Stimulated activated CD8-positive, alpha-beta memory T cell treated with anti-CD3 and anti-CD28 coated beads, Interleukin-12 subunit alpha, Interleukin-12 subunit beta, amount 100 ng/mL, for 4 hours (primary cell): ENCODE measurements at regions not wholly inside any gene's neighbourhood (a gene's known extent, or its start where the extent isn't known, plus 50 kb on each side); places are given as distances from the start of the nearest gene placed in this dataset.

Experiments used
- DNase-seq: peaks from one replicate; pipeline ENCODE4 v3.0.0-alpha.2; 2020; ENCODE audit warnings: low read depth

DNA sequence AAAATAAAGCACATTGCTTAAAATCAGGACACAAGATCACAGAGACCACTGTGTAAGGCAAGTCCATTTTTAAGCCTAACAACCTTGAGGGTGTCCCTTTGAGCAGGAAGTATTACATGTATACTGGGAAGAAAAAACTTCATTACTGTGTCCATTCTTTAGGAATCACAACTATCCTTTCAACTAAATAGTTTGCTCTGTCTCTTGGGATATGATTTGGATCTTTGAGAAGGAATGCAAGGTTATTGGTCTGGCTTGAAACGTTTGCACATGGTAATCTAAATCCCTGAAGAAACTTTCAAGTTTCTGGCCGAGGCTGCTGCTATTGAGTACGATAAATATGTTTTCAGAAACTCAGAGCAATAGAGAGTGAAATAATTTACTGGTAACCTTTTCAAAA is 923.0 kb upstream of the SEMA6A start:
- DNase-seq = no peak

- DNase-seq = no peak
These were observed 922.2 kb upstream of the SEMA6A start for GRCh38 chr5:117496801-117497200.

GRCh38 chr5:117494188-117494587 is 919.6 kb upstream of the SEMA6A start:
- no peak for DNase-seq

DNA sequence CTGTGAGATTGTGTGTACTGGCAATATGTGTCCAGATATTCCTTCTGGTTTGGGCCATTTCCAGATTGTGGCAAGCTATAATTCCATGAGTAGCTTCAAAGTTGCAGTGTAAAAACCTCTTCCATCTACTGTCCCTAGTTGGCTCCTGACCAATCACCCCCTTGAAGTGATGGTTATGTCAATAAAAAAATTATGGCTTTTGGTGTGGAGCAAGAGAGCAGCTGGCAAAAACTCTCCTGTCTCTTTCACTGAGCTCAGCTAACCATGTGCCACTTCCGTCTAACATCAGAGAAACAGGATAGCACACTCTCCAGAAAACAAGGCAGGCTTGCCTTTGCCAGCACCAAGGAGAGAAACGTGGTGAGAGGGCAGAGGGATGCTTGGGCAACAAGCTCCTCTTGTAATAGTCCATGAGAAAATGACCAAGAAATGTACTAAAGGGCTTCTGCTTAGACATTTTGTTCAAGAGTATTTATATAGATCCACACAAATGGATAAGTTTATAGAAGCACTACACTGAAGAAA is 914.4 kb upstream of the SEMA6A start:
- no peak for DNase-seq

DNA sequence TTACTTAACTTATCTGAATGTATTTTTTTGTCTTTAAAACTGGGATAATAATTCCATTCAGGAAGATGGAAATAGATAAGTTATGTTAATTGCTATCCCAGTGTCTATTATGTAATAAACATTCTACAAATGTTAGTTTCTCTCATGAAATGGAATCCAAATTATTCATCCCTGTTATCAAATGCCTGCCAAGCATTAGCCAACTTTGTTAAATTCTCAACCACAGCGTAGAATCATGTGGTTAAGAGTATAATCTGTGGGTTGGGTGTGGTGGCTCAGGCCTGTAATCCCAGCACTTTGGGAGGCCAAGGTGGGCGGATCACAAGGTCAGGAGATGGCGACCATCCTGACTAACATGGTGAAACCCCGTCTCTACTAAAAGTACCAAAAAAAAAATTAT is 912.9 kb upstream of the SEMA6A start:
- no peak for DNase-seq

GRCh38 chr5:117486879-117487391 is 912.3 kb upstream of the SEMA6A start:
- DNase-seq = no peak

GRCh38 chr5:117486261-117486660 is 911.6 kb upstream of the SEMA6A start:
- DNase-seq = no peak

DNA sequence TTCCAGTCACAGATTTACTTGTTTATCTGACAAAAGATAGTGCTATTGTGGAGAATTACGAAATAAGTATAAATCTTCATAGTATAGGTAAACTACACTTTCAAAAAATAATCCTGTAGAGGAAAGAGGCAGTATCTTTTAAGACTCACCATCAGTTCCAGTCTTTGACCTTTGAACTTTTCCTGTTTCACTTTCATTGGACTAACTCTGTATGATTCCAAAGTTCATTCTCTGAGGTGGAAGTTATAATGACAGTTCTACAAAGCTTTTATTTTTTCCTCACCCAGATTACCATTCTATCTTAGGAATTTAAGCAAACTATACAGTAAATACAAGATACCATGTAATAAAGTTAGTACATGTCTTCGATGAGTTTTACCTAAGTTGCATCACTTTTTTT is 901.3 kb upstream of the SEMA6A start:
- DNase-seq = no peak

- no peak for DNase-seq
These were observed 898.5 kb upstream of the SEMA6A start for GRCh38 chr5:117473165-117473564.

DNA sequence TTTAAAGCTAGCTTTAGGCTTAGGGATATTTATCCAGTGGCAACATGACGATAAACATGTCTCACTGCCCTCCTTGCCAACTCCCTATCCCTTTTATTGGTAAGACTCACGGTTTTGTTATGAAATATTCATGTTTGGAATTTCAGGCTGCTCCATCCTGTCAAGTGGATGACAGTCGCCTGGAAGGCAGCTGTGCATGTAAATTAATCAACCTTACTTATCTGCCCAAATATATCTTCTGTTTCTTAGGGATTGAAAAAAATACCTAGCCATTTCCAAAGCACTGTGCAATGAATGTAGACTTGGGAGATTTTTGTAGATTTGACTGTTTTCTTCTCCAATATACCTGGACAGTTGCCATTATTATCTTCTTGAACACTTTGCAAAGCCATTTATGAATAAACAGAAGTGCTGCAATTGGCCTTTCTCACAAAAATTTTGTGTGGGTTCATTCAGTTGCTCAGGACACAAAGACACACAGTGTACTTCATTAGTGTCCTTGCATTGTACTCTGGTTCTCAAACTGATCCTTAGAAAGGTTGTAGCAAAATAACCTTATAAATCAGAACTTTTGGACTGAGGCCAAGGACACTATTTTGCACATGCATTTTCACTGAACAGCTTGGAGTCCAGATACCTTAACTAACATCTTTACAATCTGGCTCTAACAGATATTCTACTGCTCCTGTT is 889.4 kb upstream of the SEMA6A start:
- no peak for DNase-seq

- no peak for DNase-seq
These were observed 887.3 kb upstream of the SEMA6A start for GRCh38 chr5:117461966-117462365.

DNA sequence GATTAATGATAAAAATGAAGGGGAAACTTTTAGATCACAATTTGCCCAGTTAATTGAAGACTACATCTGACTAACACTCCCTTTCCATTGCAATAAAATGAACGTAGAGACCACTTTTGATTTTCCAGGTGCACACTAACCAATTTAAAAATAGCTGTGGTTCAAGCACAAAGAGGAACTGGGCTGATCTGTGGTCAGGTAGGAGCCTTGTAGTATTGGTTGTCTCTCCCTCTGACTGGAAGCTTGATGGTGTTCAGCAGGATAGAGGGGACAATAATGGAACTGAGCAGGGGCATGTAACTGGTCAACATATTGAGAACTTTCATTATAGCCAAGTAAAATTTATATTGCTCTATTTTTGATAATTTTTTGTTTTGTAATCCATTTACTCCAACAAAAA is 886.8 kb upstream of the SEMA6A start:
- DNase-seq = no peak

DNA sequence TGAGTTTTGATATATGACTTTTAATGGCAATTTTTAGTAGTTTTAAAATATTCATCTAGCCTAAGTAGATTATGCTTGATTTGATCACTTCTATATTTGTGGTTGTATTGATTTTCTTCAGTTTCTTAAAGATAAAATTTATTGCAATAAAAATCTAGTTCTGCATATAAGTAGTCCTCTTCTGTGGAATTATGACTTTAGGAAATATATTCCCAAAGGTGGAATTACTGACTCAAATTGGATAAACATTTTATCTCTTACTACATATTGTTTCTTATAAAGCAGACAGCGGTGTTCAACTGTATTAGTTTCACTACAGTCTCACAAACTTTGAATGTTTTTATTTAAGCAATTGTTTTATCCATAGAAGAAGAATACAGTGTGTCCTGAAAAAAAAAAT is 883.0 kb upstream of the SEMA6A start:
- no peak for DNase-seq

DNA sequence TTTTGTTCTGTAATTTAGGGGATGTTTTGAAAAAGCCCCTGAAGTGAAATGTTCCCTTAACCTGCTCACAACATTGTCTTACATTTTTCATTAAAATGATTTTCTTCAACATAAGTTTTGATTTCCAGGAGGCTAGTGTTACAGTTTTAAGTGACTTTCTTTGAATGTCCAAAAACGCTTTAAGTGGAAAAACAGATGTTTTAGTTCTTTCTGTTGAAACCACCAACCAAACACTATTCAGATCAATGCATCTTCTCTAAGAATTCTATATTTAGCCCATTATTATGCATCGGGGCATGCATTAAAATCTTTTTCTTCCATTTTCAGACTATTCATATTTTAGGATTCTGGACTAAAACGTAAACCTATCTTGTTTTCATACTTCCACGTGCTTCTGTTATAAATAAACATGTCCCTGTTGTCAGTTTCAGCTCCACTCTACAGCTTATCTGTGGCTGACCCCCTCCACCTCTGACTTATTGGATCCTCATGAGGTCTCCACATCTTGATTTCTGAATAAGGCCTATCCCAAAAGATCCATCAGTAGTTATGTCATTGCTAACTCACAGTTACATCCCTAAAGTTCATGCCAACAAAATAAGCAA is 882.3 kb upstream of the SEMA6A start:
- DNase-seq = no peak

DNA sequence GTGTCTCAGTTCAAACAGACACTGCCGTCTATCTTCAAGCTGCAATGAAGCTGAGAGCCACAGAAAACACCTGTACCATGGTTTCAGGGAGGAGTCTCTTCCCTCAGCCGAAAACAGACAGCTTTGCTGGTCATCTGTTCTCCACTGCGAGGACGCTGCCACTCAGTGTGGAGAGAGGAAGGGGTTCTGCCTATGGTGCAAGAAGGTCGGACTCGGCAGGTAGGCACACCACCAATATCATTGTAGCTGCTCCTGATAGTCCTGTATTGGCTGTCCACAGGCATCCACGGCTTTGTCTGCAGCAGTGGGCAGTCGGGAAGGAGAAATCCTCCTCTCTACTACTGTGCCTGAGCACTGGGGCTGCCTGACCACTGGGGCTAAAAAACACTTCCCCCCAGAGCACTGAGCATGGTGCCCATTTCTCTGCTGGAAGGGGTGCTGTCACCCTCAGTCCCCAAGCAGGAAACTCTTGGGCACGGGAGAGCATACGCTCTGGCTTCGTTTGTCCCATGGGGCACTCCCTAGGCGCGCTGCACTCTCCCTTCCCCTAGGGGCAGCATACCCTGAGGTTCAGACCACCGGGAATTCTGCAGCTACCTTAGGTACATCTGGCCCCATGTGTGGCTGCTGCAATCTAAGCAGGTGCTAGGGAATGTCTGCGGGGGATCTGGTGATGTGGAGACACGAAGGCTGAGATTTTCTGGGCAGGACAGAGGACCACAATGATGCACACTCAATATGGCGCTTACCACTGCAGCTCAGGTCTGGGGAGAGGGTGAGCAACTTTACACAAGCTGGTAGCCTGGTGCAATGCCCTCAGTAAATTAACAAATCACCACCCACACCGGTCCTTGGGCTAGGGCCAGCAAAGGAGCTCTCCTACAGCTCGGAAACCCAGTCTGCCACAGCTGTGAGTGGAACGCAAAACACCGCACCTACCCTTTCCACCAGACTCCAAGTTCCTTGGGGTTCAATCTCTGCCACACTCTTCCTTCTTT is 880.9 kb upstream of the SEMA6A start:
- no peak for DNase-seq

GRCh38 chr5:117454716-117455212 is 880.1 kb upstream of the SEMA6A start:
- DNase-seq = no peak

- no peak for DNase-seq
These were observed 862.2 kb upstream of the SEMA6A start for GRCh38 chr5:117436846-117437245.

- DNase-seq = no peak
These were observed 860.6 kb upstream of the SEMA6A start for GRCh38 chr5:117435203-117435602.

DNA sequence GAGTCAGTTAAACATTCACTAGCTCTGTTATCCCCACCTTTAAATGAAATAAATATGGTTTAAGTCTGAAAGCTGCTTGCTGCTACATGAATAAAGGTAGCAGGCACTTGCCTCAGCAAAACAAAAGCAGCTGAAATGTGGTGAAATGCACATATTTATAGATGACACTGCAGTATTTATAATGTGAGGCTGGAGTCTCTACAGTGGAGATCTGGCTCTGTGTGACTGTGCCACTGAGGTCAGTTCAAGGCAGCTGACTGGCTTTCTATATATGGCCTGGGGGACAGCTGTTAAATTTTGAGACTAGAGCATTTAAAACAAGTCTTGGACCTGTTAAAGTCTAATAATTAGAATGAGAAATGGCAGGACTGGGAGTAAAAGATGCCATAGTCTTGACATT is 859.6 kb upstream of the SEMA6A start:
- DNase-seq = no peak

DNA sequence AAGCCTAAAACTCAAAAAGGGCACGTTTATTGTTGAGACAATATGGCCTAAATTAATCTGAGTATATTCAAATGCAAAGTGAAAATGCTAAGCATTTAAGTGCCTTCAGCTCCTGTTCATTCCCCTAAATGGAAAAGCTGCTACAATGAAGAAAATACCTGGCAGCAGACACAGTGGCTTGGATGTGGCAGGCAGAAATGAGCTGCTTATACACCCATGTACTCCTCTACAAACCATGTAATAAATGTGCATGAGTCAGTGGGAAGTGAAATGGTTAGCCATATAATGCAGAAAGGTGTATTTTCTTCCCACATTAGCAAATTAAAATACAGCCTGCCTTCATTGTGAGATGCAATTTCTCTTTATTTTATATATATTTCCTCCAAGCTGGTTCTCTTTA is 859.2 kb upstream of the SEMA6A start:
- no peak for DNase-seq

DNA sequence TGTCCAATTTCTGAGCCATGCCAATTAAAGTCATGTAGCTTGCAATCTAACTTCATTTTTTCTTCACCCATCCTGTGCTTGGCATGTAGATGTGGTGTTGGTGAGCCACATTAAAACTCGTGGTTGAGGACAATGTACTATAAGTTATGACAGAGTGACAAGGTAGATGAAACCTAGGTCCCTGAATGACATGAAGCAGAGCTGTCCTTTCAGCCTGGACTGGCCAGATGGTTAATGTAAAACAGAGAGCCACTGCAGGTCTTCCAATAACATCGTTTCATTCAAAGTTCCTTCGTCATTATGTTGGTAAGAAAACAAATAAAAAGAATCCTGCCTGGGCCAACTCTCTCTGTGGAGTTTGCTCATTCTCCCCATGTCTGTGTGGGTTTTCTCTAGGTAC is 856.5 kb upstream of the SEMA6A start:
- DNase-seq = no peak

DNA sequence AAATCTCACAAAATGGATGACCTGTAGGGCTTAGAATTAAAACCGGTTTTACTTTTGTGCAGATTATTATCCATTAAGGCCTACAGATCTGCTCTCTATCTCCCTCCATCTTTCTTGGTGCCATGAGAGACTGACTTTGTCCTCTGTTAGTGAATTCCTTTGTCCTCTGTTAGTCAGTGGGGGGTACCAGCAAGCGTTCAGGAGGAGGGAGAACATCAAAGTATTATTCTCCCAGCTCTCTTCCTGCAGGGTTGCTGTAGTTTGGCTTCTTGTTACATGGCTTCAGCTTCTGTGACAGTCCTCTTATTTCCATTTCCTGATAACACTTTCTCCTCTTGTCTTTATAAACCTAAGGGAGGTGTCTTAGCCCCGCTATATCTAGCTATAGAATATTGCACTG is 850.5 kb upstream of the SEMA6A start:
- no peak for DNase-seq
